ENCODE measurements at regions not wholly inside any gene's neighbourhood (a gene's known extent, or its start where the extent isn't known, plus 50 kb on each side); places are given as distances from the start of the nearest gene placed in this dataset.
A peak's percentile ranks its signal among the peaks of the same experiment; 100 is the strongest.

- Histone ChIP-seq H3K27ac (no peak overlapping the region), H3K36me3 (no peaks in the 10 kb centered on the region), H3K27me3 (no peaks in the 10 kb centered on the region), H3K4me1 (peaks cover 0 to 4% of the 10 kb centered on the region in 2 donors), H3K9me3 (no peaks in the 10 kb centered on the region), H3K4me3 (no peak overlapping the region)
- no peak for DNase-seq
- intact Hi-C loops (cut with DNase I; ENCODE audit: low total_unique reads), result no loop called here
- TF ChIP-seq CTCF (IDR thresholded peaks at IDR 0.05) (no peak), POLR2A (IDR thresholded peaks at IDR 0.05) (no peak)
These were observed 162.0 kb upstream of the DMRT1 start for GRCh38 chr9:679462-679861.

DNA sequence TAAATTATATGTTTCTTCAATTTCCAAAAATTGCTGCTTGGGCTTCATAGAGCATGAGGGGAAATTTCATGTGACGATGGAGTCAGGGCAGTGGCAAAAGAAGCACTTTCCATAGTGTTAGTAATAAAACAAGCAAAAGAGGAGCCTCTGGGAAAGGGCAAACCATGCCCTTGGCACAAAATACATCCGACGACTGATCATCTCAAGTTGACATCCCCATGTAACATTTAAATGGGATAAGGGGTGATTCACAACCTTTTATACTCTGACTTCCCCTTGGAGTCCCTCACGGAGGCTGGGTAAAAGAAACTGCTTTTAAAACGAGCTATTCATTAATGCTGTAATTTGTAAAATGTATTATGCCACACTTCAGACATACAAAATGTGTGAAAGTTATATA, 161.4 kb upstream of the DMRT1 start:
- intact Hi-C loops (cut with DNase I; ENCODE audit: low total_unique reads), result no loop called here
- H3K36me3 ChIP-seq, result no peaks in the 10 kb centered on the region
- peak overlapping the region in 1 of 2 donors; percentile 22 for H3K27ac ChIP-seq
- no peaks in the 10 kb centered on the region for H3K27me3 ChIP-seq
- peaks cover 0 to 4% of the 10 kb centered on the region in 2 donors for H3K4me1 ChIP-seq
- no peaks in the 10 kb centered on the region for H3K9me3 ChIP-seq
- DNase-seq, result no peak
- no peak overlapping the region for H3K4me3 ChIP-seq
- TF ChIP-seq CTCF (IDR thresholded peaks at IDR 0.05) (no peak), POLR2A (IDR thresholded peaks at IDR 0.05) (no peak)

DNA sequence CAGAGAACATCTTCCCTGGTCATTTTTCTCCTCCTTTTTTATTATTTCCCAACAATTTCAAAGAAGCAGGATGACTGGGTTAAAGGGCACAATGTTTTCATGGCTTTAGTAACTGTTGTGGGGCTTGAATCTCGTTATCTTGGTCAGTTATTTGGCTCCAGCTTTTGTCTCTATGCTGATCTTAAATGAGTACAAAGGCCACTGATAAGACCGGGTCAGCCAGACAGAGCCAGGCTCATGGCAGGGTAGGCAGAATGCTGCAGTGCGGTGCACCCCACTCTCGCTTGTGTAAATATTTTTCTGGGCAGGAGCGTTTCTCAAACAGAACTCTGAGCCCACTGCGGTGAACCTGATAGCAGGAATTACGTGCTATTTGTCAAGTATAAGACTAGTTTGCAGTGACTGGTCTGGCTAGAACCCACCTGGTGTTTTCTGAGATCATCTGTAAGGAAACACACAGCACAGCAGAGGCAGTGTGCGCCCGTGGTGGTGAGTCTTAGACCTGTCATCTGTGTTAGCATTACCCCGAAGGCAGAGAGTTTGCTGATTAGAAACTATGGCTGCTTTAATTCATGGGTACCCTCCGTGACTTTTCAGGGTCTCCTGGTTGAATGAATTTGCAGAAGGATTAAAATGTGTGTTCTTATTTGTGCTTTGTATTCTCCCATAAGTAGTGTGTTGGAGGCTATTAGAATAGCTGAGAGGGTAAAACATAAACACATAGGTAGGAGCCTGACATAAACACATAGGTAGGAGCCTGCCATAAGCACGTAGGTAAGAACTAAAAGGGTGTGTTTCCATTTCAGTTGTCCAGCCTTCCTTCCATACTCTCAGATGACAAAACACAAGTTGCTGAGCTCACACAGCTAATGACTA, 158.6 kb upstream of the DMRT1 start:
- H3K27me3 ChIP-seq, result no peaks in the 10 kb centered on the region
- H3K36me3 ChIP-seq, result no peaks in the 10 kb centered on the region
- H3K4me3 ChIP-seq, result no peak overlapping the region
- H3K9me3 ChIP-seq, result no peaks in the 10 kb centered on the region
- H3K4me1 ChIP-seq, result no peaks in the 10 kb centered on the region
- TF ChIP-seq CTCF (IDR thresholded peaks at IDR 0.05) (no peak), POLR2A (IDR thresholded peaks at IDR 0.05) (no peak)
- no peak for DNase-seq
- intact Hi-C loops (cut with DNase I; ENCODE audit: low total_unique reads), result no loop called here
- peak overlapping the region; percentile 85 to 98 for H3K27ac ChIP-seq

DNA sequence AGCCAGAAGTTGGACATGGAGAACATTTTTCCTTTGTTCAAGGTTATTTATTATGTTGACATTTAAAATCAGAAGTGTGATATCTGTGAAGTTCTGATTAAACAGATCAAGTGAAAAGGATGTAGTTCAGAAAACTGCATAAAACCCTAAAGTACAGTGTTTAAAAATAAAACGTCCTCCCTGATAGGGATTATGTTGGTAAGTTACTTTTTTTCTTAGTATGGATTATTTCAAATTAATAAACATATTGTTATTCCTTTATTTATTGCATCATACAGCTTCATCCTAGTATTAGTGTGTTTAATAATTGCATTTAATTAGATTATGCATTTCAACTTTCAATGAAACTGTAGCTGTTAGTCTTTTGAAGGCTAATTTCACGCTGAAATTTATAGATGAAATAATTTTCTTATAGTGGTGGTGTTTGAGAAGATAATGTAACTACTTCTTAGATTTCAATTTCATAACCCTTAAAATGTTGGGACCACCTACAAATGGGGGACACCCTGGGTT, 157.9 kb upstream of the DMRT1 start:
- Histone ChIP-seq H3K27ac (peak overlapping the region; percentile 85 to 98), H3K36me3 (no peaks in the 10 kb centered on the region), H3K4me3 (no peak overlapping the region), H3K9me3 (no peaks in the 10 kb centered on the region), H3K4me1 (no peaks in the 10 kb centered on the region), H3K27me3 (no peaks in the 10 kb centered on the region)
- intact Hi-C loops (cut with DNase I; ENCODE audit: low total_unique reads), result no loop called here
- no peak for TF ChIP-seq CTCF (IDR thresholded peaks at IDR 0.05)
- DNase-seq, result no peak
